BJ (cell line): ENCODE measurements at regions not wholly inside any gene's neighbourhood (a gene's known extent, or its start where the extent isn't known, plus 50 kb on each side); places are given as distances from the start of the nearest gene placed in this dataset. TPM values are rescaled to one million over a fixed set of nuclear protein-coding genes. Genes with fewer than 3 reads are reported as not detected.

ENCODE experiments used
- CTCF ChIA-PET: fragments of 350-600 bp; formaldehyde crosslinking; extraction: SDS; loops from one replicate; lab custom pipeline; 2021; ENCODE audit warnings: antibody characterized with exemption, inconsistent platforms; lab: Yijun Ruan, JAX
- POLR2A ChIA-PET: fragments of 300-600 bp; sonication (Branson Sonifier 250); formaldehyde crosslinking; extraction: SDS; loops from one replicate; lab custom pipeline; 2021; ENCODE audit warnings: antibody characterized with exemption; lab: Charles Lee
- DNase-seq: peaks from one replicate; pipeline ENCODE4 v3.0.0-alpha.2; 2011; ENCODE audit warnings: low read depth
- H3K27me3 ChIP-seq: 2 replicates; pipeline ENCODE4 v1.6.0; 2011; ENCODE audit warnings: low read length; ENCODE audit not compliant: control insufficient read depth, insufficient read depth
- H3K36me3 ChIP-seq: 2 replicates; pipeline ENCODE4 v1.5.1; 2011; ENCODE audit warnings: low read length; ENCODE audit not compliant: control insufficient read depth, insufficient read depth
- H3K4me3 ChIP-seq: 2 replicates; pipeline ENCODE4 v1.5.1; 2011; ENCODE audit warnings: low read depth, mild to moderate bottlenecking, control low read depth, low read length
- CTCF ChIP-seq: IDR thresholded peaks from 2 replicates; pipeline ENCODE4 v1.5.1; 2011; ENCODE audit warnings: low read depth, mild to moderate bottlenecking, control low read depth, inconsistent platforms, low read length, moderate library complexity; ENCODE audit not compliant: insufficient read depth
- small RNA-seq: library from RNA; depleted of rRNA; stranded (forward); fragments of <200 nt; gene quantifications from one replicate; pipeline ENCODE3, GENCODE V24; 2012; ENCODE audit warnings: low replicate concordance, low read depth; ENCODE audit not compliant: insufficient read length

GRCh38 chr18:62664414-62664813 is 50.9 kb upstream of the PHLPP1 start:
- CTCF ChIA-PET, result interaction anchor here (0.9 to 1.3 kb wide), 2 partner anchors 13 to 78 kb away, joined by 3 read pairs; no protein-coding TSS in a partner anchor
- POLR2A ChIA-PET, result no interaction called here
- no peak for TF ChIP-seq CTCF
- H3K36me3 ChIP-seq, result no peaks in the 10 kb centered on the region
- no peaks in the 10 kb centered on the region for H3K27me3 ChIP-seq
- no peak for DNase-seq
- H3K4me3 ChIP-seq, result no peak overlapping the region

- ChIA-PET POLR2A (no interaction called here), CTCF (interaction anchor here (1.3 kb wide), 1 partner anchor 78 kb away, joined by 3 read pairs; no protein-coding TSS in a partner anchor)
- no peaks in the 10 kb centered on the region for H3K36me3 ChIP-seq
- no peak for TF ChIP-seq CTCF
- no peak overlapping the region for H3K4me3 ChIP-seq
- no peak for DNase-seq
- no peaks in the 10 kb centered on the region for H3K27me3 ChIP-seq
Measured at GRCh38 chr18:62665188-62665587, 50.2 kb upstream of the PHLPP1 start.

Small RNAs in the stretch of these regions (small RNA-seq; reads per million reads assigned to genes)
- gene RN7SL705P, result not detected
